Heart left ventricle (tissue), 16 donors: ENCODE measurements at regions not wholly inside any gene's neighbourhood (a gene's known extent, or its start where the extent isn't known, plus 50 kb on each side); places are given as distances from the start of the nearest gene placed in this dataset.

Source experiments
- ATAC-seq, 4 donors: fragments of 200-7000 bp; cut with Tn5 transposase; one replicate each; pipeline ENCODE4 v1.9.1; 2020 to 2022; ENCODE audit warnings: moderate library complexity in 4 of 4, mild to moderate bottlenecking in 3 of 4, moderate number of reproducible peaks in 1 of 4
- DNase-seq, 5 donors: peaks; one replicate each; pipeline ENCODE4 v3.0.0-alpha.2; 2020
- H3K27ac ChIP-seq, 12 donors: fragments of 200-600 bp; sonication (generic) in 4 of 12; one replicate each; pipeline versions ENCODE4 v1.5.0 to v1.8.0; 2016 to 2022; ENCODE audit warnings: mild to moderate bottlenecking in 2 of 12
- H3K27me3 ChIP-seq, 9 donors: fragments of 200-600 bp; sonication (generic) in 2 of 9; one replicate each; pipeline versions ENCODE4 v1.5.1 to v1.8.0; 2016 to 2022; ENCODE audit warnings: mild to moderate bottlenecking in 3 of 9
- H3K36me3 ChIP-seq, 9 donors: fragments of 200-600 bp; sonication (generic) in 2 of 9; one replicate each; pipeline versions ENCODE4 v1.5.0 to v1.8.0; 2018 to 2022; ENCODE audit warnings: mild to moderate bottlenecking in 2 of 9
- H3K4me1 ChIP-seq, 12 donors: fragments of 200-600 bp; sonication (generic) in 4 of 12; one replicate each; pipeline versions ENCODE4 v1.5.0 to v1.8.0; 2016 to 2022; ENCODE audit warnings: mild to moderate bottlenecking in 3 of 12
- H3K4me3 ChIP-seq, 12 donors: fragments of 200-600 bp; sonication (generic) in 4 of 12; one replicate each; pipeline versions ENCODE4 v1.5.0 to v1.8.0; 2017 to 2022; ENCODE audit warnings: mild to moderate bottlenecking in 9 of 12, moderate library complexity in 4 of 12
- H3K9me3 ChIP-seq, 12 donors: fragments of 200-600 bp; sonication (generic) in 4 of 12; one replicate each; pipeline versions ENCODE4 v1.5.0 to v1.8.0; 2016 to 2022; ENCODE audit warnings: mild to moderate bottlenecking in 1 of 12
- POLR2A ChIP-seq, 2 donors: fragments of 450-650 bp; IDR thresholded peaks; one replicate each; pipeline ENCODE4 v1.6.1; 2017; ENCODE audit warnings: antibody characterized with exemption in 2 of 2, mild to moderate bottlenecking in 2 of 2, moderate library complexity in 2 of 2
- WGBS, 4 donors: extraction: QIAGEN DNeasy Blood & Tissue Kit in 2 of 4; methylation state at CpG; one replicate each; pipeline versions ENCODE4 v1.1.5 to v1.1.7; 2013 to 2018; 5-methylcytosine and 5-hydroxymethylcytosine counted together
- intact Hi-C, 10 donors: fragments of 100-400 bp; cut with DNase I; formaldehyde crosslinking; loops; one replicate each; pipeline versions ENCODE4 v1.11.1 to v1.14.2; 2022
- TF ChIP-seq, protein P1 (sequence below), 12 donors: fragments of 200-600 bp; sonication (generic) in 4 of 12; IDR thresholded peaks; one replicate each; pipeline versions ENCODE4 v1.5.0 to v1.8.0; 2018 to 2022; ENCODE audit warnings: antibody characterized with exemption in 12 of 12, mild to moderate bottlenecking in 5 of 12
- donor health status: ischemic (EF 13 %, LVEDD 7.1; RV severe dilation, severe dysfunction).
- donor health status: healthy with polysubstance abuse.
- donor health status: DM: no; HTN: yes; CAD: no.
- donor health status: DM: no; HTN: no; CAD: no.
- donor health status: ischemic (EF 25% LVEDD 6.9; RV normal size, moderate dysfunction).
- donor health status: ischemic (EF 25% LVEDD 5.7; RV mildly dilated, moderate dysfunction).
- donor health status: healthy.
- donor health status: DM: yes; HTN: yes; CAD: no.
- donor health status: ischemic (EF 35%, LVEDD 5.7; RV mildly dilated, moderate dysfunction).
- donor health status: nonischemic (EF 11% LVEDD 7.7; RV severe dilation, severe dysfunction).
- donor health status: DM: yes; HTN: yes; CAD: no.
- donor health status: PGD.
- donor health status: ischemic (EF 29% LVEDD 5.4; RV normal size, mild dysfunction).
- donor health status: nonischemic (EF 23%, LVEDD 6.1; RV moderate dilation, normal function).

DNA sequence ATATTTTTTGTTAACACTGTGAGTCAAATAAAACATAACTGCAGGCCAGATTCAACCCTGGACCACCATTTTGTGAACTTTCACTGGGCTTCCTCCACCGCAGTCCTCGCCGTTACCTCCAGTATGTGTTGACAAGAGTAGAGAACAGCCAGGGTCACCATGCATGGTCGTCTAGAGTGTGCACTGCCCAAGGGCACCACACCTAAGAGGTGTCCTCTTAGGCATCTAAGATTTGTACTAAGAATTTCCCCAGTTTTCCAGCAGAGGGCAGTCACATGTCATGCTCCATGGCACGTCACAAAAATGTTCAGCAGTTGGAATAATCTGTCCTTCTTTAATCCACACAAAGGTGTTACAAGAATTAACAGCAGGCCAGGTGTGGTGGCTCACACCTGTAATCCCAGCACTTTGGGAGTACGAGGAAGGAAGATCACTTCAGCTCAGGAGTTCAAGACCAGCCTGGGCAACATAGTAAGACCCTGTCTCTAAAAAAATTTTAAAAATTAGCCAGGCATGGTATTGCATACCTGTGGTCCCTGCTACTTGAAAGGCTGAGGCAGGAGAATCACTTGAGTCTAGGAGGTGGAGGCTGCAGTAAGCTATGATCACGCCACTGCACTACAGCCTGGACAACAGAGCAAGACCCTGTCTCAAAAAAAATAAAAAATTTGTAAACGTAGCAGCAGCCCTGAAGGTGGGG lies 71.2 kb upstream of the FOXK1 start:
- peak in 3 of 4 donors; percentile 54 to 78 (median 74) for ATAC-seq
- TF ChIP-seq POLR2A (IDR thresholded peaks at IDR 0.05), result no peak
- TF ChIP-seq, protein P1, sequence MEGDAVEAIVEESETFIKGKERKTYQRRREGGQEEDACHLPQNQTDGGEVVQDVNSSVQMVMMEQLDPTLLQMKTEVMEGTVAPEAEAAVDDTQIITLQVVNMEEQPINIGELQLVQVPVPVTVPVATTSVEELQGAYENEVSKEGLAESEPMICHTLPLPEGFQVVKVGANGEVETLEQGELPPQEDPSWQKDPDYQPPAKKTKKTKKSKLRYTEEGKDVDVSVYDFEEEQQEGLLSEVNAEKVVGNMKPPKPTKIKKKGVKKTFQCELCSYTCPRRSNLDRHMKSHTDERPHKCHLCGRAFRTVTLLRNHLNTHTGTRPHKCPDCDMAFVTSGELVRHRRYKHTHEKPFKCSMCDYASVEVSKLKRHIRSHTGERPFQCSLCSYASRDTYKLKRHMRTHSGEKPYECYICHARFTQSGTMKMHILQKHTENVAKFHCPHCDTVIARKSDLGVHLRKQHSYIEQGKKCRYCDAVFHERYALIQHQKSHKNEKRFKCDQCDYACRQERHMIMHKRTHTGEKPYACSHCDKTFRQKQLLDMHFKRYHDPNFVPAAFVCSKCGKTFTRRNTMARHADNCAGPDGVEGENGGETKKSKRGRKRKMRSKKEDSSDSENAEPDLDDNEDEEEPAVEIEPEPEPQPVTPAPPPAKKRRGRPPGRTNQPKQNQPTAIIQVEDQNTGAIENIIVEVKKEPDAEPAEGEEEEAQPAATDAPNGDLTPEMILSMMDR (IDR thresholded peaks at IDR 0.05), result peak; percentile 72 to 92 (median 81)
- Histone ChIP-seq H3K36me3 (no peaks in the 10 kb centered on the region), H3K27me3 (no peaks in the 10 kb centered on the region), H3K9me3 (no peaks in the 10 kb centered on the region), H3K27ac (no peak overlapping the region), H3K4me1 (peaks cover 0 to 20% (median 9%) of the 10 kb centered on the region in 12 donors), H3K4me3 (no peak overlapping the region)
- WGBS, 4 donors, result 39 to 43% (median 42%) methylated on average over 8 of the region's 8 CpGs
- DNase-seq, result peak in 3 of 5 donors; percentile 30 to 48 (median 39)
- intact Hi-C loops, result loop anchor here in 4 of 10 donors (1.0 to 10.0 kb wide), 5 partner anchors 20 to 474 kb away; partner anchors contain the start of gene RADIL (in 1 of the 4)

DNA sequence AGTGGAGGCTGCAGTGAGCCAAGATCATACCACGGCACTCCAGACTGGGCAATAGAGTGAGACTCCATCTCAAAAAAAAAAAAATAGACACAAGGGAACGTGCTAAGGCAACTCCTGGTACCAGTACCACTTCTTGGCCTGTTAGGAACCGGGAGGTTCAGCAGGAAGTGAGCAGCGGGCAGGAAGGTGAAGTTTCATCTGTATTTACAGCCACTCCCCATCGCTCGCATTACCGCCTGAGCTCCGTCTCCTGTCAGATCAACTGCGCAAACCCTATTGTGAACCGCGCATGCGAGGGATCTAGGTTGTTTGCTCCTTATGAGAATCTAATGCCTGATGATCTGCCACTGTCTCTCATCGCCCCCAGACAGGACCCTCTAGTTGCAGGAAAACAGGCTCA lies 69.9 kb upstream of the FOXK1 start:
- no peak for ATAC-seq
- TF ChIP-seq, protein P1 (IDR thresholded peaks at IDR 0.05), result no peak
- TF ChIP-seq POLR2A (IDR thresholded peaks at IDR 0.05), result no peak
- H3K4me3 ChIP-seq, result no peak overlapping the region
- no peaks in the 10 kb centered on the region for H3K9me3 ChIP-seq
- peak overlapping the region in 2 of 12 donors; percentile 66 to 80 for H3K27ac ChIP-seq
- H3K27me3 ChIP-seq, result no peaks in the 10 kb centered on the region
- intact Hi-C loops, result loop anchor here in 6 of 10 donors (2.0 to 10.0 kb wide), 5 partner anchors 15 to 270 kb away; partner anchors contain the start of gene RADIL (in 1 of the 6)
- no peaks in the 10 kb centered on the region for H3K36me3 ChIP-seq
- WGBS, 4 donors, result 90 to 96% (median 93%) methylated on average over 13 of the region's 13 CpGs
- no peak for DNase-seq
- H3K4me1 ChIP-seq, result peaks cover 0 to 20% (median 9%) of the 10 kb centered on the region in 12 donors

DNA sequence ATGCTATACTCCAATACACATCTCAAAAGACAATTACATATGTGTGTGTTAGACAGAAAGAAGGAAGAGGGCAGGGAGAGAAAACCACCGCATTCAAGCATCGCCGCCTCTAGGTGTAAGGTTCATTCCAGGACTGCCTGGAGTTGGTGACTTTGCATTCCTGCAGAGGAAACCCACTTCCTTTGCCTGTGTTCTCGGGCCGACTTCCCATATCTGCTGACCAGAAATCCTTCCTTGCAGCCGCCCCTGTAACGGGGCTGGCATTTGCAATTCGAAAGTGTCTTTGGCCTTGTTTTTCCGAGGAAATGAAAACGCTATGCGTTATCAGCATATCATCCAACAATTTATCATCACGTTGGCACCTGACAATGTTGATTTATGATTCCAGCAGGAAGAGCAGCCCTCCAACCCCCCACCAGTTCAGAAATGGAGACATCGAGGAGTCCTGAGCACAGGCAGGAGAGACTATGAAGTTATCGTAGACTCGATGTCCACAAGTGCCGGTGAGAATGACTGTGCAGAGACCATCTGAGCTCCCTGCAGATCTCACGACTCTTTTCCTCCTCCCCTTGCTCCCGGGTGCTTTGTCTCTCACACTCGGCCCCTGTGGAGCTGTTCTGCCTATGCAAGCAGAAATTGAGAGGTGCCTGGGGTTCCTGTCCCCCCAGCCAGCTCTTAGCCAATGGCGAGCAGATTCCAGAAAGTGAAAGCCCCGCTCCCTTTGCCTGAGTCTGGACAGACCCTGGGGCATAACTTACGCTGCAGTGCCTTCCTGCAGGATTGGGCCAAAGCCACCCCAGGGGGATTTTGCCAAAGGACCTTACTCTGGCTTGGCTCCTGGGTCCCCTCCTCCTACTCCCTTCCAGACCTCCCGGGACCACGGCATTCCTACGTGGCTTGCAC lies 68.9 kb upstream of the FOXK1 start:
- Histone ChIP-seq H3K27me3 (no peaks in the 10 kb centered on the region), H3K9me3 (no peaks in the 10 kb centered on the region), H3K4me1 (peaks cover 0 to 20% (median 9%) of the 10 kb centered on the region in 12 donors), H3K27ac (peak overlapping the region in 11 of 12 donors; percentile 54 to 82 (median 73)), H3K36me3 (no peaks in the 10 kb centered on the region), H3K4me3 (peak overlapping the region in 11 of 12 donors; percentile 22 to 54 (median 38))
- WGBS, 4 donors, result 16 to 28% (median 26%) methylated on average over 22 to 25 of the region's 25 CpGs
- peak; percentile 39 to 82 (median 60) for ATAC-seq
- no peak for TF ChIP-seq POLR2A (IDR thresholded peaks at IDR 0.05)
- TF ChIP-seq, protein P1 (IDR thresholded peaks at IDR 0.05), result no peak
- intact Hi-C loops, result loop anchor here in 6 of 10 donors (2.0 to 10.0 kb wide), 5 partner anchors 14 to 269 kb away; partner anchors contain the start of gene RADIL (in 1 of the 6)
- peak in 4 of 5 donors; percentile 38 to 55 (median 41) for DNase-seq
